ENCODE measurements at regions not wholly inside any gene's neighbourhood (a gene's known extent, or its start where the extent isn't known, plus 50 kb on each side); places are given as distances from the start of the nearest gene placed in this dataset.

DNA sequence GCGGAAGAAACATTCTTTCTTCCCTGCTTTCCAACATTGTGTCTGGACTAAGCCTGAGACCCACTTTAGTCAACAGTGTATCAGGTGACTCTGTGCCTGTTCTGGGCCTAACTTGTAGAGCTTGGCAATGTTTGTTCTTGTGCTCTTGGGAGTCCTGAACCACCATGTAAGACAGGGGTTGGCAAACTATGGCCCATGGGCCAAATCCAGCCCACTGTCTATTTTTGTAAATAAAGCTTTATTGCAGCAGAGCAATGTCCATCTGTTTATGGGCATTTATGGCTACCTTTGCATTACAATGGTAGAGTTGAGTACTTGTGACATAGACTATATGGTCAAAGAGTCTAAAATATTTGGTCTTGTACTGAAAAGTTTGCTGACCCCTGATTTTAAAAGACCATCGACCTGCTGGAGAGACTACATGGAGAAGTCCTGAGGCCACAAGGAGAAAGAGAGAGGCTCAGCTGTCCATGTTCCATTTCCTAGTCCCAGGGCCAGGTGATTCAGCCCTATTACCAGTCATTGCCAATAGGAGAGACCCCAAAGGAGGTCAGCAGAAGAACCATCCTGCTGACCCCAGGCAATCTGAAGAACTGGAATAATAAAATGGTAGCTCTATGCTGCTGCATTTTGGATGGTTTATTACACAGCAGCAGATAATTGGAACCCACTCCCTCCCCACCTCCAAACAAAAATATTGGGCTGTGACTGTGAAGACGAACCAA is 211.3 kb downstream of the AUH start:
- TF ChIP-seq, protein P1, sequence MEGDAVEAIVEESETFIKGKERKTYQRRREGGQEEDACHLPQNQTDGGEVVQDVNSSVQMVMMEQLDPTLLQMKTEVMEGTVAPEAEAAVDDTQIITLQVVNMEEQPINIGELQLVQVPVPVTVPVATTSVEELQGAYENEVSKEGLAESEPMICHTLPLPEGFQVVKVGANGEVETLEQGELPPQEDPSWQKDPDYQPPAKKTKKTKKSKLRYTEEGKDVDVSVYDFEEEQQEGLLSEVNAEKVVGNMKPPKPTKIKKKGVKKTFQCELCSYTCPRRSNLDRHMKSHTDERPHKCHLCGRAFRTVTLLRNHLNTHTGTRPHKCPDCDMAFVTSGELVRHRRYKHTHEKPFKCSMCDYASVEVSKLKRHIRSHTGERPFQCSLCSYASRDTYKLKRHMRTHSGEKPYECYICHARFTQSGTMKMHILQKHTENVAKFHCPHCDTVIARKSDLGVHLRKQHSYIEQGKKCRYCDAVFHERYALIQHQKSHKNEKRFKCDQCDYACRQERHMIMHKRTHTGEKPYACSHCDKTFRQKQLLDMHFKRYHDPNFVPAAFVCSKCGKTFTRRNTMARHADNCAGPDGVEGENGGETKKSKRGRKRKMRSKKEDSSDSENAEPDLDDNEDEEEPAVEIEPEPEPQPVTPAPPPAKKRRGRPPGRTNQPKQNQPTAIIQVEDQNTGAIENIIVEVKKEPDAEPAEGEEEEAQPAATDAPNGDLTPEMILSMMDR (conservative IDR thresholded peaks at IDR 0.05; ENCODE audit: low read depth, low read length), result no peak
- no peak for TF ChIP-seq EZH2phosphoT487 (IDR thresholded peaks at IDR 0.05; ENCODE audit: borderline replicate concordance, low read length)

Measured in PC-3 (cell line).